Skeletal muscle satellite cell (primary cell): ENCODE measurements at regions not wholly inside any gene's neighbourhood (a gene's known extent, or its start where the extent isn't known, plus 50 kb on each side); places are given as distances from the start of the nearest gene placed in this dataset.

Experiments
- H3K27me3 ChIP-seq: 2 replicates; pipeline ENCODE4 v1.7.0; 2013; ENCODE audit warnings: low read length; ENCODE audit not compliant: control insufficient read depth, insufficient read depth
- H3K36me3 ChIP-seq: 2 replicates; pipeline ENCODE4 v1.7.0; 2013; ENCODE audit warnings: mild to moderate bottlenecking, control low read depth, low read length; ENCODE audit not compliant: insufficient read depth
- H3K4me1 ChIP-seq: 2 replicates; pipeline ENCODE4 v1.7.0; 2013; ENCODE audit warnings: low read length; ENCODE audit not compliant: control insufficient read depth, insufficient read depth
- H3K4me2 ChIP-seq: 2 replicates; pipeline ENCODE4 v1.7.0; 2013; ENCODE audit warnings: mild to moderate bottlenecking, low read length
- H3K4me3 ChIP-seq: 2 replicates; pipeline ENCODE4 v1.7.0; 2013; ENCODE audit warnings: low read length
- H3K9ac ChIP-seq: 2 replicates; pipeline ENCODE4 v1.7.0; 2013; ENCODE audit warnings: mild to moderate bottlenecking, low read depth, low read length, moderate library complexity
- H3K9me3 ChIP-seq: replicated peaks from 2 replicates; pipeline ENCODE4 v1.7.0; 2013; ENCODE audit warnings: mild to moderate bottlenecking, control low read depth, low read length

DNA sequence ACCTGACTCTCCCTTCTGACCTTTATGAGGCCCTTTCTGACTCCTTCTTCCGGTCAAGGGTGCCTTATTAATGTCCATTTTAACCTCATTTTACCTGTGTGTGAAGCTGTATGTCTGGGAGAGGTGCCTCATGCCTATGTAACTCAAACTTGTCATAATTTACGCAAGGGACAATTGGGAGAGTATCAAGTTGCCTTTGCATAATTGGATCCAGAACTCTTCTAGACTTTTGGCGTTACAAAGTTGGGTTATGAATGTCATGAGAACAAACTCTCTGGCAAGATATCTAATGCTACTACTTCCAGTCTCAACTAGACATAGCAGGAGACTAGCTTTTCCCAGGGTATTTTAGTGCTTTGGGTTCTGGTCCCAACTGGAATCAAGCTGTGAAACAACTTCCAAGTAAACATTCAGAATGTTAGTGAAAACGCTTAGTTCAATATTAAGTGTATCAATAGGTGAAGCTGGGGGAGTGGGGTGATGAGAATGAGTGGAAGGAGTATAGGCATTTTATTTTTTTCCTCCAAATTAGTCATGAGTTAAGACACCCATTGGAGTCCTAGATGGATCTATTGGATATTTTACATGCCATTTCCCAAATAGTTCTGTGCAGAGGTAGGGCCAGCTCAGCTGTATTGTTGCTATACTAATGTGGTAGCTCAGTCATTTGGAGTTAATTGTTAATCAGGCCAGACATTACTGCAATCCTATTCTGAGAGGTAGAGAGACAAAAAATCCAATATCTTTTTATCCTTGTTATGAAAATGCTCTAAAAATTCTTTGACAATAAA is 159.9 kb downstream of the TFAP2B start:
- H3K4me1 ChIP-seq, result no peaks in the 10 kb centered on the region
- H3K9me3 ChIP-seq, result no peaks in the 10 kb centered on the region
- no peaks in the 10 kb centered on the region for H3K27me3 ChIP-seq

DNA sequence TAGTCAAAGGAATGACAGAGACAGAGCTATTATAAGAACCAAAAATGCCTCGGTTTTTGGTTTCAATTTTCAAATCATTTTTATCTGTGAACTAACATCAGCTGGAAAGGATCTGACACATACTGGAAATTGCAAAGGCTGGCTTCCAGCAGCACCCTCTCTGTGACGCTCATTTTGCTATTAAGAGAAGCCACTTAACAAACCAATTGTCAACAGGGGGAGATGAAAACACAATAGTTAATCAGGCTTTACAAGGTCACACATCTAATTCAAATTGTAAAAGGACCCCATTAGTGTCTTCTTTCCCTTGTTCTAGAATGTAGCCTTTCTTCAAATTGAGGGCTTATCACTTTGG is 160.5 kb downstream of the TFAP2B start:
- Histone ChIP-seq H3K9me3 (no peaks in the 10 kb centered on the region), H3K4me1 (no peaks in the 10 kb centered on the region), H3K36me3 (no peaks in the 10 kb centered on the region)

More for the DNA sequence above, 159.9 kb downstream of the TFAP2B start:
- H3K36me3 ChIP-seq, result no peaks in the 10 kb centered on the region
- no peak overlapping the region for H3K9ac ChIP-seq
- H3K4me3 ChIP-seq, result no peak overlapping the region
- H3K4me2 ChIP-seq, result no peak overlapping the region

DNA sequence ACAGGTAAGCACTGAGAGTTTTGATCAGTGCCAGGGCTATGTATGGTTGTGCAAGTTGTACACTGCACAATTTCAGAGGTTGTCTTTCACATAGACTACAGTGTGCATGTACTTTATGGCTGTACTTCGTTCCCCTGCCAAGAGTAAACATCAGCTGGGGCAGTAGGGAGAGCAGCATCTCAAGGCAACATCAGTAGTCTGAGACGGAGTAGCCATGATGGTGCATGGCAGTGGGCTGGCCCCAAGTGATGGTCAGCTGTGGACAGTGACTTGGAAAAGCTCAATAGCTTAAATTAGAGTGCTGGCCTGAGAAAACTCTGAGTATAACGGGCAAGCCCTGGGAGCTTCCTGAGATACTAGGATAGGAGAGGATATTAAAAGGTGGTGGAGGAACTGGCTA is 165.5 kb downstream of the TFAP2B start:
- Histone ChIP-seq H3K4me3 (no peak overlapping the region), H3K4me1 (no peaks in the 10 kb centered on the region), H3K27me3 (no peaks in the 10 kb centered on the region), H3K9ac (no peak overlapping the region), H3K9me3 (no peaks in the 10 kb centered on the region), H3K4me2 (no peak overlapping the region), H3K36me3 (no peaks in the 10 kb centered on the region)

More for the DNA sequence above, 160.5 kb downstream of the TFAP2B start:
- no peaks in the 10 kb centered on the region for H3K27me3 ChIP-seq
- no peak overlapping the region for H3K9ac ChIP-seq
- H3K4me3 ChIP-seq, result no peak overlapping the region
- no peak overlapping the region for H3K4me2 ChIP-seq

DNA sequence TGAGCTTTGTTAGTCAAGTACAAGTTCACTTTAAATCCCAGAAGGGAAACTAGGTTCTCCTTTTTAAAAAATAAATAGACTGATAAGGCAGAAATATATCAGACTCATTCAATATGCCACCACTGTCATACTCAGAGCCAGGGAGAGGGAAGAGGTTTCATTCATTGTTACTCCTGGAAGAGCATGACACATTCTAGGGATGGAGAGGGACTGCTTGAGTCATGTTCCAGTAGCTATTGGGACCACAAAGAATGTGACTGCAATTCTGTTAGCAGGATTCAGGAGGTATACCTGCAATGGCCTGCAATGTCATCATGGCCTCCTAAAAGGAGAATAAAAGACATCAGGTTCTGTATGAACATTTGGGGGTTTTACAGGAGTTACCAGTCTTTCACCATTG is 167.6 kb downstream of the TFAP2B start:
- Histone ChIP-seq H3K9ac (no peak overlapping the region), H3K9me3 (no peaks in the 10 kb centered on the region), H3K4me3 (no peak overlapping the region), H3K4me2 (no peak overlapping the region), H3K27me3 (no peaks in the 10 kb centered on the region), H3K4me1 (peaks cover 6% of the 10 kb centered on the region), H3K36me3 (no peaks in the 10 kb centered on the region)

DNA sequence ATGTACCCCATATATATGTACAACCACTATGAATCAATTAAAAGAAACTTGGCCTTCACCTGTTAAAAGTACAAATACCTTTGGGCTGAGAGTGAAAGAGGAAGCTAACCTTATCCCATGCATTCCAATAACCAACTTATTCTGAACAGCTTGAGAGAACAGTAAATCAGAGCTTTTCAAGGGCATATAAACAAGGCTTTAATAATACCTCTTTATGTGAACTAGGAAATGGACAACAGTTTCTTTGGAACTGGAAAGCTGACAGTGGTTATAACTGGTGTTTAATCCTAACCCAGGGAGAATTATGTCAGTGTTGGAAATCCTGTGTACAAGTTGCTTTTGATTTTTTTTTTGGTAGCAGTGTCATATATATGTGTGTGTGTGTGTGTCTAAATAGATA is 170.5 kb downstream of the TFAP2B start:
- H3K9me3 ChIP-seq, result no peaks in the 10 kb centered on the region
- no peaks in the 10 kb centered on the region for H3K36me3 ChIP-seq
- H3K9ac ChIP-seq, result no peak overlapping the region
- H3K4me3 ChIP-seq, result no peak overlapping the region
- no peaks in the 10 kb centered on the region for H3K27me3 ChIP-seq
- H3K4me1 ChIP-seq, result peaks cover 8% of the 10 kb centered on the region
- no peak overlapping the region for H3K4me2 ChIP-seq

DNA sequence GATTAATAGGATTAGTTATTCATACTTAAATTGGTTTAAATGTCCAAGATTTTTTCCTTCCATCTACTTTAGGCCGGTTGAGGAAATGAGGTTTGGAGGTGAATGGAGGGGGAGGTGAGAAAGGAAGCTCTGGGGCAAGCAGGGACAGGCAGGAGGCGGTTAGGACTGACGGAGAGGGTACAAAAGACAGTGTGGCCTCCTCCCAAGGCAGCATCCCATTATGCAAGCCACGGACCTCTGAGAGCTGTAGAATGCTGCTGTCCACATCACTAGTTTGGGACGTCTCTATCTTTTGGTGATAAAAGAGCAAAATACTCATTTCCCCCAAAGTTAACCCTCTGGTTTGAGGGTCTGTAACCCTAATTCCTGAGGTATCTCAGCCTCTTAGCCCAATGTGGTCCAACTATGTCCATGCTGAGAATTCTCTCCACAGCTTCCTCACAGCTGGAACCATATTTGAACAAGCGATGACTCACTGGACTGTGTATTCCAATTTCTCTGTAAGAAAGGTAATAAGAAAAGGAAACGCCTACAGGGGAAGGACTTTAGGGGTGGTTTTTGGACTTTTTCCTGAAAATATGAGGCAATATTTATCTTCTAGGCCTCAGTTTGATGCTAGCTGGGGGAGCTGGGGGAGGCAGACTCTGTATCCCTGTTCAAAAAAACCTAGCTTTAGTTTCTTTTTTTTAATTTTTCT is 172.2 kb downstream of the TFAP2B start:
- no peaks in the 10 kb centered on the region for H3K36me3 ChIP-seq
- H3K4me1 ChIP-seq, result peaks cover 8% of the 10 kb centered on the region
- no peak overlapping the region for H3K4me2 ChIP-seq
- no peak overlapping the region for H3K4me3 ChIP-seq
- H3K27me3 ChIP-seq, result no peaks in the 10 kb centered on the region
- no peaks in the 10 kb centered on the region for H3K9me3 ChIP-seq
- H3K9ac ChIP-seq, result no peak overlapping the region

DNA sequence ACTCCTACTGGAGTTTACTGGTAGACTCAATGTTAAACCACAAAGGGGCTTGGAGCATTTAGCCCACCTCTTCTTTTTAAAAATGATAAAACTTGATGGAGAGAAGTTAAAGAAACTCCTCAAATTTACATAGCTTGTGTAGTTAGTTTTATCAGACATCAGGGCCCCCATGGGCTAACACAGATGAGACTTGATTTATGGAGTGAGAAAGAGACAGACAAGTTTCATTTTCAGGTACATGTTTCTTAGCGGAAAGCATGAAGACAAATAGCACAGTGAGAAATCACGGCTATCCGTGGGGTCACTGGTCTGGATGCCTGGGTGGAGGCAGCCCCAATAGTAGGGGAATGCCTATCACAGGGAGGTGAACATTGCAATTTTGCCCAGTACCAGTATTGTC is 173.6 kb downstream of the TFAP2B start:
- no peaks in the 10 kb centered on the region for H3K36me3 ChIP-seq
- no peak overlapping the region for H3K4me3 ChIP-seq
- no peaks in the 10 kb centered on the region for H3K27me3 ChIP-seq
- no peaks in the 10 kb centered on the region for H3K9me3 ChIP-seq
- no peak overlapping the region for H3K4me2 ChIP-seq
- H3K9ac ChIP-seq, result no peak overlapping the region
- H3K4me1 ChIP-seq, result peaks cover 8% of the 10 kb centered on the region

DNA sequence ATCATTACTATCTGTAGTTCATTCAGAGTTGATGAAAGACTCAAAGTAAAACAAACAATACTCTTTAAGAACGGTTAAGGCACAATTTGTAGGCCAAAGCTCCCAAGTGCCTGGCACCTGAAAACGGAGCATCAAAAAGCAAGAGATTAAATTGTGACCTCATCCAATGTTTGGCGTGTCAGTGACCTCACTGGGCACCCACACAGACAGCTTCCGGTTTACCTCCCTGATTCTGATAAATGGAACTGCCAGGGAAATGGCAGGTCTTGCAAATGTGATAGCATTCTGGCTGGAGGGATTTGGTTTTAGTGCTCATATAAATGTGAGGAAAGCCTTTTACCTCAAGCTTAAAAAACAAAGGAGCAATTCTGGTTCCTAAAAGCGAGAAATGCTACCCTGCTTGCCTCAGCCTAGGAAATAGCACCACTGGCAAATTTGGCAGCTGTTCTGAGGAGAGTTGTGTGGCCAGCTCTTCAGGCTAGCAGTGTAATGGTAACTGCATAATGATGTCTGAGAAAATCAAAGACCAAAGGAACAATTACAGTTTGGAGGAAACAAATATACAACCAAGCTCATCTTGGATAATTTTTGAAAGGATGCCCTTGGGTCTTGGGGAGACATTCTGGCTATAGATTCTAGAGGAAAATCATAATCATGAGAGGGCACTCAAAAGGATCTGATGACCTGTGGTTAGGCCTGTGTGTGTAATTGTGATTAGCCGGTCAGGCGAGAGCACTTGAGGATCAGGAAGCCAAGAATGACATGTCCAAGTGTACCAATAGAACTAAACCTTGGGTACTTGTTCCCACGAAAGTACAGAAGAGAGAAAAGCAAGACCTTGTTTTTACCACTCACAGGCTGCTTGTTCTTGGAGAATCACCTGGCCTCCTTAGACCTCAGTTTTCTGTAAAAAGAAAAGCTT is 174.3 kb downstream of the TFAP2B start:
- no peaks in the 10 kb centered on the region for H3K9me3 ChIP-seq
- H3K4me1 ChIP-seq, result peaks cover 8% of the 10 kb centered on the region
- H3K36me3 ChIP-seq, result no peaks in the 10 kb centered on the region
- H3K9ac ChIP-seq, result no peak overlapping the region
- no peak overlapping the region for H3K4me2 ChIP-seq
- H3K27me3 ChIP-seq, result no peaks in the 10 kb centered on the region
- H3K4me3 ChIP-seq, result no peak overlapping the region

DNA sequence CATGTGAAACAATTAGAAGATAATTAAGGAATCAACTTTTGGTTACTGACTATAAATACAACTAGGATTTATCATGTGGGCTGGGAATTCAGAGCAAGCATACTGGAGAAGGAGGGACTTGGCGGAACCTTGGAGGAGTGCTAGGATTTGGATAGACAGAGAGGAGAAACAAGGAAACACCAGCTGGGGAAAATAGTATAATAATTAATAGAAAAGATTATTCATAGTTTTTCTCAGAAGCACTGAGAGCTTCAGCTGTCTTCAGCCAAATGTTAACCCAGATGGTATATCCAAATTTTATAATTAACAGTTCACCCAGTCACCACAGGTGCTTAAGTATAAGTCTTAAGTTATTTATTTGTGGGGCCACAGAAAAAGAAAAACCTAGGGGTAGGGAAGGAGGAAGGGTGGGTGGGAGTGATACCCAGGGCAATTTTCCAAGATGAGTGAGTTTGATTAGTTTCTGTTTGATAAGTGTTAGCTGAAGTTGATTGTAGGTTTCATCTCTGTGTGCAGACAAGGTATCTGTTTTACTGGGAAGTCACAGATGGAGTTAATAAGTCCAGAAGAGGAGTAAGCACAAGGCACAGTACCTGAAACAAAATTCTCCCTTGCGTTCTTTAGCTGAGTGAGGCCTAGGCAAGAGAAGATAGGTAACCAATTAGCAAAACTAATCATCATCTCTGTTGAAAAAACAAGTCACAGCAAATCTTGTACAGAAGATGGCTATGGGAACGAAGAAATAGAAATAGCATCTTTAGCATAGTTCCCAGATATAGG is 175.5 kb downstream of the TFAP2B start:
- H3K9me3 ChIP-seq, result no peaks in the 10 kb centered on the region
- no peak overlapping the region for H3K9ac ChIP-seq
- H3K36me3 ChIP-seq, result no peaks in the 10 kb centered on the region
- H3K4me2 ChIP-seq, result no peak overlapping the region
- H3K27me3 ChIP-seq, result no peaks in the 10 kb centered on the region
- H3K4me3 ChIP-seq, result no peak overlapping the region
- H3K4me1 ChIP-seq, result peaks cover 8% of the 10 kb centered on the region

DNA sequence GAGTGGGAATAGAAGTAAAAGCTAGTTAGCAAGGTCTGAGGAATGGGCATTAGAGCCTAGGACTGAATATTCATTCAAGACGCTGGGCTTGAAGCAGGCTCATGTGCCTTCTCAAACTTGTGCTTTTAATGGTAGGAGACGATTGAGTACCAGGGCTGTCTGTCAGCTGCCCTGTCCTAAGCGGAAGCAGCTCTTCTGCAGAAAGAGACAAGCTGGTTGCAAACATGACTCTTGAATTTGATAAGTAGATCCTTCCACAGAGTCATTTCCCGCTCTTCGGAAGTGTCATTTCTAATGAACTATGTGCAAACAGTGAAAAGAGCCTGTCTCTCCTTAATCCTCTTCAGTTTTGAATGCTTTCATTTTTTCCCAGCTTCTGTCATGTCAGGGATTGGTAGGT is 176.4 kb downstream of the TFAP2B start:
- no peaks in the 10 kb centered on the region for H3K36me3 ChIP-seq
- H3K9ac ChIP-seq, result no peak overlapping the region
- no peak overlapping the region for H3K4me2 ChIP-seq
- H3K9me3 ChIP-seq, result no peaks in the 10 kb centered on the region
- H3K27me3 ChIP-seq, result no peaks in the 10 kb centered on the region
- peaks cover 8% of the 10 kb centered on the region for H3K4me1 ChIP-seq
- H3K4me3 ChIP-seq, result no peak overlapping the region

DNA sequence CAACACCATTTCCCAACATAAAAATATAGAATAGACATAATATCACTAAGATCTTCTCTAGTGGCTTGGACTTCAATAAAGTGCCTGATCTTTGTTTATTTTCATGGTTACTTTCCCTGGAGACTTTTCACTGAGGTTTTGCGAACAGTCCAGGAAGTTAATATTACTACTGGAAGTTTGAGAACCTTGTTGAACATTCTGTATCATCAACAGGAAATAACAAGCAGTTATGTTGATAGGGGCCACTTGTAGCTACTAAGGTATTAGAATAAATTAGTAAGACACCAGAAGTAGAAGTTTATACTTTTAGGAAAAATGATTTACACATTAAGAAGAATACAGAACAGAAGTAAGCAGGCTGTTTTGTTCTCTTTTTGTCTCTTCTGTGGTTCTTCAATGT is 180.2 kb downstream of the TFAP2B start:
- Histone ChIP-seq H3K9ac (no peak overlapping the region), H3K27me3 (no peaks in the 10 kb centered on the region), H3K4me2 (no peak overlapping the region), H3K4me3 (no peak overlapping the region), H3K9me3 (no peaks in the 10 kb centered on the region), H3K4me1 (no peaks in the 10 kb centered on the region), H3K36me3 (no peaks in the 10 kb centered on the region)
